D721Med (cell line): ENCODE measurements at regions not wholly inside any gene's neighbourhood (a gene's known extent, or its start where the extent isn't known, plus 50 kb on each side); places are given as distances from the start of the nearest gene placed in this dataset.

Experiments
- DNase-seq: peaks from one replicate; pipeline ENCODE4 v3.0.0; 2011; ENCODE audit warnings: low spot score; ENCODE audit not compliant: insufficient read length
- FAIRE-seq: peaks from 2 replicates; lab custom pipeline; 2011; peaks lifted over from hg19 to GRCh38; lab: Jason Lieb, UNC
- TF ChIP-seq, protein P1 (sequence below): IDR thresholded peaks from 2 replicates; pipeline ENCODE4 v1.5.1; 2012; ENCODE audit warnings: mild to moderate bottlenecking, control low read depth; ENCODE audit not compliant: insufficient read depth; ENCODE audit errors: missing control alignments

GRCh38 chr9:3088219-3088618, 244.3 kb upstream of the PUM3 start:
- no peak for DNase-seq
- FAIRE-seq = no peak
- TF ChIP-seq, protein P1, sequence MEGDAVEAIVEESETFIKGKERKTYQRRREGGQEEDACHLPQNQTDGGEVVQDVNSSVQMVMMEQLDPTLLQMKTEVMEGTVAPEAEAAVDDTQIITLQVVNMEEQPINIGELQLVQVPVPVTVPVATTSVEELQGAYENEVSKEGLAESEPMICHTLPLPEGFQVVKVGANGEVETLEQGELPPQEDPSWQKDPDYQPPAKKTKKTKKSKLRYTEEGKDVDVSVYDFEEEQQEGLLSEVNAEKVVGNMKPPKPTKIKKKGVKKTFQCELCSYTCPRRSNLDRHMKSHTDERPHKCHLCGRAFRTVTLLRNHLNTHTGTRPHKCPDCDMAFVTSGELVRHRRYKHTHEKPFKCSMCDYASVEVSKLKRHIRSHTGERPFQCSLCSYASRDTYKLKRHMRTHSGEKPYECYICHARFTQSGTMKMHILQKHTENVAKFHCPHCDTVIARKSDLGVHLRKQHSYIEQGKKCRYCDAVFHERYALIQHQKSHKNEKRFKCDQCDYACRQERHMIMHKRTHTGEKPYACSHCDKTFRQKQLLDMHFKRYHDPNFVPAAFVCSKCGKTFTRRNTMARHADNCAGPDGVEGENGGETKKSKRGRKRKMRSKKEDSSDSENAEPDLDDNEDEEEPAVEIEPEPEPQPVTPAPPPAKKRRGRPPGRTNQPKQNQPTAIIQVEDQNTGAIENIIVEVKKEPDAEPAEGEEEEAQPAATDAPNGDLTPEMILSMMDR = no peak

DNA sequence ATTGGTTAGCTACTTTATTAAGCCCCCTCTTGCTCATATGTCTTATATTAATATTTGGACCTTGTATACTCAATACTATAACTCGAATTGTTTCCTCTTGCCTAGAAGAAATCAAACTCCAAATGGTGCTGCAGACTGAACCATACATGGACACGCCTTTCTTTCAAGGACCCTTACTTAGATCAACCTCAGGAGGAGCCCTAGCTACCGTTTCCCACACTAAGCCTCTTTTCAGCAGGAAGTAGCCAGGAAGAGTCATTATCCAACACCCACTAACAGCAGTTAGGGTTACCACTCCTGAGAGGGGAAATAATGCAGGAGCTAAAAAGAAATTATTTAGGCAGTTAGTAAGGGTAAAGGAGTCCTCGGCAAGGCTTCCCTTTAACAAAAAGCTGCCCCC, 243.8 kb upstream of the PUM3 start:
- FAIRE-seq (no peak), DNase-seq (no peak)
- TF ChIP-seq, protein P1 = no peak

- FAIRE-seq = no peak
- no peak for DNase-seq
- TF ChIP-seq, protein P1 = no peak
Measured at GRCh38 chr9:3080951-3081350, 237.1 kb upstream of the PUM3 start.

GRCh38 chr9:3074247-3074646, 230.4 kb upstream of the PUM3 start:
- no peak for DNase-seq

GRCh38 chr9:3066591-3066990, 222.7 kb upstream of the PUM3 start:
- DNase-seq (no peak), FAIRE-seq (no peak)
- TF ChIP-seq, protein P1 = no peak

More at GRCh38 chr9:3074247-3074646, 230.4 kb upstream of the PUM3 start:
- TF ChIP-seq, protein P1 = no peak
- no peak for FAIRE-seq

DNA sequence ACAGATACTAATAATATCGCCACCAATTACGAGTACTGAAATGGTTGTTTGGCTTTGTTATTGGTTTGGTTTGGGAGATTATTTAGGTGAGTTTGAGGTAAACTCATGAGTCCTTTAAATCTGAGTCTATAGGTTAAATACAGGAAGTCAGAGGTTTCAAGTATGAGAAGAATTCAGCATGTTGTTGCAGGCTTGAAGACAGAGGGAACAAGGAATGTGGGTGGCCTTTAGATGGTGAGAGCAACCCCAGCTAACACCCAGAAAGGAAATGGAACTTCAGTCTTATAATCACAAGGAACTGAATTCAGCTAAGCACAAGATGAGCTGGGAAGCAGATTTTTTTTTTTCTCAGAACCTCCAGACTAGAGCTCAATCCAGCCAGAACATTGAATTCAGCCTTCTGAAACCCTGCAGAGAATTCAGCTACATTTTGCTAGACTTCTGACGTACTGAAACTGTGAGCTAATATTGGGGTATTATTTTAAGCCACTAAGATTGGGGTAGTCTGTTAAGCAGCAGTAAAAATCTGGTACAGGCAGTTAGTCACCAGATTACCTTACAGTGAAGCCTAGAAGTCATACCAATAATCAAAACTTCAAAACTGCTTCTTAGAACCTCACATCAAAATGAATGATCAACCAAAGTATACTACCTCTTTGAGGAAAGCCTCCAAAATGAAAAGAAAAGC, 216.0 kb upstream of the PUM3 start:
- DNase-seq (no peak), FAIRE-seq (no peak)

DNA sequence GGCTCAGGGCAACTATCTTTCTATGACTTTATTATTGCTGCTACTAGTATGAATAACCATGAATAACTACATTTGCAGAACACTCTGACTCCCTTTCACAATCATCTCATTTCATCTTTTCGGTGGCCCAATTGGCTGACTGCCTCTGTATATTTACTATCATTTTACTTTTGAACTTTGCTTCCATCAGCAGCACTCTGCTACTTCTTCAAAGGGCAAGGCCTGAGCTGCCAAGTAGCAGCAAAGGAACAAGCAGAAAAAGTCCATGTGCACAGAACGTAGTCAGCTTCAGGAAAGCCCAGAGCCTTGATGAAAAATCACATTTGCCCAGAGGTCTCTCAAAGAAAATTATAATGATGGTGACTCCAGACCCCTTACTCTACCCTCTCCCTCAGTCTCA, 214.5 kb upstream of the PUM3 start:
- no peak for DNase-seq

More for the DNA sequence above, 216.0 kb upstream of the PUM3 start:
- TF ChIP-seq, protein P1 = no peak

More for the DNA sequence above, 214.5 kb upstream of the PUM3 start:
- TF ChIP-seq, protein P1 = no peak
- no peak for FAIRE-seq
